Skeletal muscle tissue (tissue), 3 donors: ENCODE measurements at regions not wholly inside any gene's neighbourhood (a gene's known extent, or its start where the extent isn't known, plus 50 kb on each side); places are given as distances from the start of the nearest gene placed in this dataset.

Experiments
- H3K27ac ChIP-seq: one replicate; pipeline ENCODE4 v1.7.0; 2013; ENCODE audit warnings: mild to moderate bottlenecking, low read depth, low read length, inconsistent platforms
- H3K27me3 ChIP-seq, 3 donors: one replicate each; pipeline ENCODE4 v1.7.0; 2013; ENCODE audit warnings: low read length in 3 of 3; ENCODE audit not compliant: control insufficient read depth in 3 of 3, insufficient read depth in 3 of 3
- H3K36me3 ChIP-seq, 3 donors: one replicate each; pipeline ENCODE4 v1.7.0; 2013; ENCODE audit warnings: low read length in 3 of 3; ENCODE audit not compliant: control insufficient read depth in 3 of 3, insufficient read depth in 3 of 3
- H3K4me1 ChIP-seq, 3 donors: one replicate each; pipeline ENCODE4 v1.7.0; 2013; ENCODE audit warnings: low read length in 3 of 3, mild to moderate bottlenecking in 3 of 3; ENCODE audit not compliant: control insufficient read depth in 3 of 3, insufficient read depth in 3 of 3
- H3K4me3 ChIP-seq, 3 donors: one replicate each; pipeline ENCODE4 v1.7.0; 2013; ENCODE audit warnings: low read length in 3 of 3
- H3K9ac ChIP-seq, 3 donors: one replicate each; pipeline ENCODE4 v1.7.0; 2013; ENCODE audit warnings: low read length in 3 of 3, mild to moderate bottlenecking in 3 of 3, moderate library complexity in 2 of 3, low read depth in 1 of 3
- H3K9me3 ChIP-seq, 3 donors: one replicate each; pipeline ENCODE4 v1.7.0; 2013; ENCODE audit warnings: low read length in 3 of 3; ENCODE audit not compliant: control insufficient read depth in 3 of 3
- donor health status: Osteomylitis.

DNA sequence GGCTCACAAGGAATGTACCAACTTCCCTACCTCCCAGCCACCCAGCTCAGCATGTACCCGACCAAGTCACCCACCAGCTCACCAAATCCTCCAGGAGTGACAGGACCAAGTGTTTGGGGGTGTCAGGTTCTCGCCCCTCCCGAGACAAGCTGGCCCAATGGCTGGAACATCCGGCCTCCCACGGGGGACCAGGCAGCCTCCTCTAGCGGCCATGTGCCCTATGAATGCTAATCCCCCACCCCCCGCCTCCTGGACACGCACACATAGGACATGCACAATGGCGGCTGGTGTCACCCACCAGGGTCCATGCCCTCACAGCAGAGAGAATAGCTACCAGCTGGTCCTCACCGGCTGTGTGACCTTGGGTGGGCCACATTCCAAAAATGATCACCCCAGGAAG lies 151.0 kb downstream of the MN1 start:
- no peaks in the 10 kb centered on the region for H3K9me3 ChIP-seq
- peak overlapping the region; percentile 99 for H3K27ac ChIP-seq
- peaks cover 34 to 45% (median 37%) of the 10 kb centered on the region in 3 donors for H3K4me1 ChIP-seq
- H3K4me3 ChIP-seq, result peak overlapping the region in 1 of 3 donors; percentile 3
- peak overlapping the region; percentile 2 to 79 (median 76) for H3K9ac ChIP-seq
- no peaks in the 10 kb centered on the region for H3K36me3 ChIP-seq
- no peaks in the 10 kb centered on the region for H3K27me3 ChIP-seq

DNA sequence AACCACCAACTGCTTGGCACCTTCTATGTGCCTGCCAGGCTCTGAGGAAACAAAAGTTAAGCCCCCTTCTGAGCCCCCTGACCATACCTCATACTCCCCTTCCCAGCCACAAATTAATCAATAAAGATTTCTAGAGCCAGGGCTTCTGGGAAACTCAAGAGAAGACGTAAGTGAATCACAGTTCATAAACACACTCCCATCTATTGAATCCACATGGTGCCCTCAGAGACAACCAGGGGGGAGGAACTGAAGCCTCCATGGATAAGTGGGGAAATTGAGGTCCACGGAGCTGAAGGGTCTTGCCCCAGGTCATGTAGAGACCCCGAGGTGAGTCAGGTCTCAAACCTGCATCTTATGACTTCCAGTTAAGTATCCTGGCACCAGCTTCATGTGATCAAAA lies 150.6 kb downstream of the MN1 start:
- Histone ChIP-seq H3K4me1 (peaks cover 34 to 46% (median 37%) of the 10 kb centered on the region in 3 donors), H3K9ac (peak overlapping the region; percentile 2 to 79 (median 76)), H3K27me3 (no peaks in the 10 kb centered on the region), H3K27ac (peak overlapping the region; percentile 99), H3K4me3 (peak overlapping the region in 1 of 3 donors; percentile 29), H3K9me3 (no peaks in the 10 kb centered on the region), H3K36me3 (no peaks in the 10 kb centered on the region)

DNA sequence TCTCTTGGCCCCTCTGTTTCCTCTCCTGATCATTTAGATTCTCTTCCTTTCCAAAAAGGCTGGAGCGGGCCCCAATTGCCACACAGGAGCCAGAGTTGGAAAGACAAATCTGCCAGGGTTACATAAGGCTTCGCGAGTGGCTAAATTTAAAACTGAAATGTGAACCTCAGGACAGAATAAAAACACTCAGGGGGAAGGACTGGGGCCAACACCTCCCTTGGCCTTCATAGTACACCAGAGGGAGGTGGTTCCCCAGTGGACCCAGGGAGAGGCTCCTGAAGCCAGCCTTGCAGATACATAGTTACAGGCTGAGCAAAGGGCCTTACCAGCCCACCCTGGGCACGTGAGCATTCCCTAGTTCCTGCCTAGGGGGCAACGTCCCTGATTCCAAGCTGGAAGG lies 150.1 kb downstream of the MN1 start:
- H3K27me3 ChIP-seq, result no peaks in the 10 kb centered on the region
- H3K4me1 ChIP-seq, result peaks cover 34 to 46% (median 37%) of the 10 kb centered on the region in 3 donors
- no peaks in the 10 kb centered on the region for H3K36me3 ChIP-seq
- peak overlapping the region; percentile 99 for H3K27ac ChIP-seq
- H3K9ac ChIP-seq, result peak overlapping the region; percentile 75 to 79 (median 76)
- H3K4me3 ChIP-seq, result peak overlapping the region in 2 of 3 donors; percentile 13 to 29
- H3K9me3 ChIP-seq, result no peaks in the 10 kb centered on the region

DNA sequence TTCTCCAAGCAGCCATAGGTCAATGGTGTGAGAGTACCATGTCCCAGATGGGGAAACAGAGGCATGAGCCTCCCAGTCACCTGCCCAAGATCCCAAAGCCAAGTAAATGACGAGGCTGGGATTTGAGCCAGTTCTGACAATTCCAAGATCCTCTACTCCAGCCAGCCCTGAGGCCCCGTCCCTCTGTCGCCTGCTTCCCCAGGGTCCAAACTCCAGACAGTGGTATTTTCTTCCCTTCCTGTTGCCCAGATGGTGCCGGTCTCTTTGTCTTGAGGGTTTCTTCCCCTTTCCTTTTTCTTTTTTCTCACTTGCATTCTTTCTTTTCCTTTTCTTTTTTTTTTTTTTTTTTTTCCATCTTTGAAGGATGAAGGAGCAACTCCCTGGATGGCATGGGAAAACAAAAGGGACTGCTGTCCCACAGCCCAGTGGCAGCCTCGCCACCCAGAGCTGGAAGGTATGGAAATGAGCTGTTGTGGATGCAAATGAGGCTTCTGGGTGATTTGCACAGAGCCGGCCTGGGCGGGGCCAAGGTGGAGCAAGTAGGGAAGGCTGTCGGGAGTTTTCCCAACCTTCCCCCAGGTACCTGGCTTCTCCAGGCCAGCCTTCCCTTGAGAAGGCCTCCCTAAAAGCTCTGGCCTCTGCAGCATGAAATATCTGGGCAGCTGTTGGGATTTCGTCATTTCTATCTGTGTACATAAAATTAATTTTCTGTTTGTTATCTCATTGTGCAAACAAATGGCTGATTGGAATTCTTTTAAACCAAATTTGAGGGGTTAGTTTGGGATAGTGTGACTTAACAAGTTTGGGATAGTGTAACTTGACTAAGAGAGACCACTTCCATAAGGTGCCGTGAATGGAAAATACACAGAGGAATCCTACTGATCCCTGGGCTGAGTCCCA lies 146.8 kb downstream of the MN1 start:
- H3K27me3 ChIP-seq, result no peaks in the 10 kb centered on the region
- H3K9me3 ChIP-seq, result peaks cover 0 to 3% (median 0%) of the 10 kb centered on the region in 3 donors
- peaks cover 34 to 45% (median 42%) of the 10 kb centered on the region in 3 donors for H3K4me1 ChIP-seq
- peak overlapping the region; percentile 26 to 77 (median 61) for H3K4me3 ChIP-seq
- H3K36me3 ChIP-seq, result no peaks in the 10 kb centered on the region
- H3K9ac ChIP-seq, result peak overlapping the region; percentile 73 to 90 (median 76)
- peak overlapping the region; percentile 60 for H3K27ac ChIP-seq

DNA sequence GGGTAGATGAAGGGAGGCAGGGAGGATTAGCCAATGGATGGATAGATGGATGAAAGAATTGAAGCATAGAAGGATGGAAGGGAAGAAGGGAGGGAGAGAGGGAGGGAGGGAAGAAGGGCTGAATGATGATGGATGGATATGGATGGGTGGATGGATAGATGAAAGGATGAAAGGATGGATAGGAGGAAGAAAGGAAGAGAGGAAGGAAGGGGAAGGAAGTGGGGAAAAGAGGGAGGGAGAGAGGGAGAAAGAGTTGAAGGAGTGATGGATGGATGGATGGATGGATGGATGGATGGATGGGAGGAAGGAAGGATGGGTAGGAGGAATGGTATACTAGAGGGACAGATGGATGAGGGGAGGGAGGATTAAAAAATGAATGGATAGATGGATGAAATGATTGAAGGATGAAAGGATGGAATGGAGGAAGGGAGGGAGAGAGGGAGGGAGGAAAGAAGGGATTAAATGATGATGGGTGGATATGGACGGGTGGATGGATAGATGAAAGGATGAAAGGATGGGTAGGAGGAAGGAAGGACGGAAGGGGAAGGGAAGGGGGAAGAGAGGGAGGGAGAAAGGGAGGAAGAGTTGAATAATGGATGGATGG lies 145.9 kb downstream of the MN1 start:
- Histone ChIP-seq H3K9me3 (peaks cover 0 to 3% (median 0%) of the 10 kb centered on the region in 3 donors), H3K9ac (peak overlapping the region in 1 of 3 donors; percentile 90), H3K27ac (no peak overlapping the region), H3K4me1 (peaks cover 29 to 37% (median 34%) of the 10 kb centered on the region in 3 donors), H3K27me3 (no peaks in the 10 kb centered on the region), H3K36me3 (no peaks in the 10 kb centered on the region), H3K4me3 (peak overlapping the region in 2 of 3 donors; percentile 35 to 61)

DNA sequence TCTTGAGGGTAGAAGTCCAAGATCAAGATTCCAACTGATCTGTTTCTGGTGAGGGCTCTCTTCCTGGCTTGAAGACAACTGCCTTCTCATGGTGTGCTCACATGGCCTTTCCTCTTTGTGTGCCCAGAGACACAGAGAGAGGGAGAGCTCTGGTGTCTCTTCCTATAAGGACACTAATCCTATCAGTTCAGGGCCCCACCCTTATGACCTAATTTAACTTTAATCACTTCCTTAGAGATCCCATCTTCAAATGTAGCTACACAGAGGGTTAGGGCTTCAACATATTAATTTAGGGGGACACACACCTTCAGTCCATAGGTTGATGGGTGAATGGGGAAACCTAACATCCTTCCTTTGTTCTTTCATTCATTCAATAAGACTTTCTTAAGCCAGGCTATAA lies 144.6 kb downstream of the MN1 start:
- H3K9me3 ChIP-seq, result peaks cover 0 to 3% (median 0%) of the 10 kb centered on the region in 3 donors
- H3K27ac ChIP-seq, result no peak overlapping the region

DNA sequence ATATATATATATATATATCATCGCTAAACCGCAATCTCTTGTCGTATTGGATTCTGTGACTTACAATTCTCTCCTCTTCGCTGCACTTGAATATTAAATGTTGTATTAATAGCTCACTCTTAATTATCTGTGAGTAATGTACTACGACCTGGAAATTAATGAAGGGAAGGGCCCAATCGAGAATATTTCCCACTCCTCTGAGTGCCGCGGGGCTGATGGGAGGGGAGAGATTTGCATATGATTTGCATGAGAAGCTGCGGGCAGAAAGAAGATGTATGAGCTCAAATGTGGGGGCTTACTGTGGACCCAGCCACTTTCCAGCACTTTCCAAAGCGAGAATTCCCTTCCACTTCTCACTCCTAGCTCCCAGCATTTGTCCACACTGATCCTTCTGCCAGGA lies 141.2 kb downstream of the MN1 start:
- H3K4me1 ChIP-seq, result peaks cover 11 to 17% (median 16%) of the 10 kb centered on the region in 3 donors
- H3K4me3 ChIP-seq, result no peak overlapping the region
- H3K9me3 ChIP-seq, result peaks cover 0 to 3% (median 0%) of the 10 kb centered on the region in 3 donors
- H3K36me3 ChIP-seq, result no peaks in the 10 kb centered on the region
- H3K27me3 ChIP-seq, result no peaks in the 10 kb centered on the region
- no peak overlapping the region for H3K9ac ChIP-seq
- no peak overlapping the region for H3K27ac ChIP-seq

More for the DNA sequence above, 144.6 kb downstream of the MN1 start:
- no peak overlapping the region for H3K4me3 ChIP-seq
- no peaks in the 10 kb centered on the region for H3K27me3 ChIP-seq
- H3K4me1 ChIP-seq, result peaks cover 18 to 25% (median 23%) of the 10 kb centered on the region in 3 donors
- no peaks in the 10 kb centered on the region for H3K36me3 ChIP-seq
- no peak overlapping the region for H3K9ac ChIP-seq

DNA sequence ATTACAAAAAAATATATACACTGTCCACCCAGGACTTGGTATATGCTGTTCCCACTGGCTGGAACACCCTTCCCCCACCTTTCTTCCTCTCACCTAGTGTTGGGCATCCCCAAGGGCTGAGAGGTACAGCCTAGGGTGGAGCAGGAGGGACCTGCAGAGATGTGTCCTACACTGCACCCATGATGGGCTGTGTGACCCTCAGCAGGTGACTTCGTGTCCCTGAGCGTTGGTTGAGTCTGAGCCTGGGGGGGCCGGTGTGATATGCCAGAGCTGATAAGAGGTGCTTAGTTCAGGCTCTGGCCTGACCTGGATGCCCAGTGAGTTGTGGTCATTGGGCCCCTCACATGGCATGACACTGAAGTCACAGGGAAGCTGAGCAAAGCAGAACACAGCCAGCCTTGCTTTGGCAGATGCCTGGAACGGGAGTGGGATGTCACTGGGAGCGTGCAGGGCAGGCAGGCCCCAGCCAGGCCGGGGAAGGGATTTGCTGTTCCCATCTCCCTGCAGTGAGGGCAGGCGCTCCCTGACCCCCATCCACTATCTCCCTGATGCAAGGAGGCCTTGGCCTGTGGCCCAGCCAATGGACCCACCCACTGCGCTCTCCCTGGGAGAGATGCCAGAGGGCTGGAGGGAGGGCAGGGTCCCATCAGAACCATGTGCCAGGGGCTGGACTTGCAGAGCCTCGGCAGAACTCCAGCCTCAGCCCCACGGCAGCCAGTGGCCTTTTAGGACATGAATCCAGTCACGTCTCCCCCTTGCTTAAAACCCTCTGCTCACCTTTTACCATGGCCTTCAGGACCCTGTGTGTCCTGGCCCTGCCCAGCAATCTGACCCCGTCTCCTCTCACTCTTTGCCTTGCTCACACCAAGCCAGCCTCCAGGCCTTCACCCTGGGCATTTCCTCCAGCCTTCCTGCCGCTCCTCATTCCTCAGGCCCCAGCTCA lies 138.9 kb downstream of the MN1 start:
- Histone ChIP-seq H3K27ac (peak overlapping the region; percentile 65), H3K36me3 (no peaks in the 10 kb centered on the region), H3K27me3 (no peaks in the 10 kb centered on the region), H3K4me3 (no peak overlapping the region), H3K4me1 (peaks cover 10 to 23% (median 16%) of the 10 kb centered on the region in 3 donors), H3K9ac (peak overlapping the region; percentile 51 to 76 (median 53)), H3K9me3 (peaks cover 0 to 4% (median 4%) of the 10 kb centered on the region in 3 donors)

DNA sequence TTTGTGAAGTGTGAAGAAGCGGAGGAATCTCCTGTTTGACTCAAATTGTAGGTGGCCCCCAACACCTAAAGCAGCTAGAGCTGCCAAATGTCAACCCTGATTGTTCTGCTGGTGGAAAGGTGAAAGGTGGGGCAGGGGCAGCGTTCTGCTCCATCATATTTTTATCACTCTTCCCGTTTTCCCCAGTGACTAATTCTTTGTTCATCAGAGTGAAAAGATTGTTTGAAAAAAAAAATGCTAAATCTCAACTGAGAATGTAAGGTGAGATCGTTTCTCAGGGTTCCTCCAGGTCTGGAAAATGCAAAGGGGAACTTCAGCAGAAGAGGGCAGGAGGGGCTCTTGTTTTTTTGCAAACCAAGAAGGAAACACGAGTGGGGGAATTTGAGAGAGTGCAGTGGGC lies 137.7 kb downstream of the MN1 start:
- Histone ChIP-seq H3K27ac (peak overlapping the region; percentile 65), H3K4me3 (no peak overlapping the region), H3K4me1 (peaks cover 13 to 25% (median 23%) of the 10 kb centered on the region in 3 donors), H3K36me3 (no peaks in the 10 kb centered on the region), H3K9ac (no peak overlapping the region), H3K9me3 (peaks cover 0 to 4% (median 4%) of the 10 kb centered on the region in 3 donors), H3K27me3 (no peaks in the 10 kb centered on the region)
